AG20443 (cell line): ENCODE measurements at regions not wholly inside any gene's neighbourhood (a gene's known extent, or its start where the extent isn't known, plus 50 kb on each side); places are given as distances from the start of the nearest gene placed in this dataset.
"Not testable (repeated sequence)": the region's sequence is repeated elsewhere in the genome, so short reads cannot be mapped to it uniquely, and the experiment has no call there.

Source experiments
- DNase-seq: peaks from one replicate; pipeline ENCODE4 v3.0.0; 2012; ENCODE audit warnings: low spot score, mixed read lengths

DNA sequence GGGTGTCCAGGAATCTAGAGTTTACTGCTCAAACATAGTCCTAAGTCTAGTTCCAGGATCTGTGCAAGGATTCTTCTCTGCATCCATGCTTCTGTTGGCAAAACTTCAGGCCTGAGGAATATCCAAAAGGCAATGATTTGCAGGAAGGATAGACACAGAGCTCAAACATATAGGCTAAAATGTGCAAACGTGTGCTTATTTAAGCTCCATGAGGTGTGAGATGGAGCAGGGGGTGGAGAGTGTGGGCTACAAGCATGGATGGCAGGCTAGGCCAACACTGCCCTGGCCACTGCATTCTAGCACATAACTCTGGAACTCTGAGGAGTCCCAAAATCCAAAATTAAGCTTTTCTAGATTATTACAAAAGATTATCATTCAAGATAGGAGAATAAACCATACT, 301.1 kb downstream of the PAX3 start:
- no peak for DNase-seq

DNA sequence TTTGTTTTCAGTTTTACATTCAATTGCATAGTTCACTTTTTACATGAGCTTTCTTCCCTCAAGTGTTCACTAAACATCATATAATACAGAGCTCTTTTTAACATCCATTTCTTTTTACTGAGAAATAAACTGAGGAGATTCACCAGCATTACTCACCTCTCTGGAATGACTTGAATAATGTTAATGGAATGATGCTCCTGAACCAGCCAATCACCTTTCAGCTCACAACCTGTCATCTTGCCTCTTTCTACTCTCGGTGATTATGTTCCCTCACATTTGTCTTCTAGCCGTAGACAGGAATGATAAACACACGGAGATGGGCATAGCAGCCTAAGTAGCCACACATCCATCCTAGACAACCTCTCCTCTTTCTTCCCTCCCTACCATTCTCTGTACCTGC, 301.7 kb downstream of the PAX3 start:
- DNase-seq: peak; percentile 29

DNA sequence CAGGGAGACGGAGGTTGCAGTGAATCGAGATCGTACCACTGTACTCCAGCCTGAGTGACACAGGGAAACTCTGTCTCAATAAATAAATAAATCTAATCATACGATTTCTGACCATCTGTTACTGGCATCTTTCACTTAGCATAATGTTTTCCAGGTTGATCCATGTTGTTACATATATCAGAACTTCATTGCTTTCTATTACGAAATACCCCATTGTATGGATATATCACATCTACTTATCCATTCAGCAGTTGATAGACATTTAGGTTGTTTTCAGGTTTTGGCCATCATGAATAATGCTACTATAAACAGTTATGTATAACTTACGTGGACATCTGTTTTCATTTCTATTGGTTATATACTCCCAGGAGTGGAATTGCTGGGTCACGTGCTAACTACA, 303.9 kb downstream of the PAX3 start:
- no peak for DNase-seq

DNA sequence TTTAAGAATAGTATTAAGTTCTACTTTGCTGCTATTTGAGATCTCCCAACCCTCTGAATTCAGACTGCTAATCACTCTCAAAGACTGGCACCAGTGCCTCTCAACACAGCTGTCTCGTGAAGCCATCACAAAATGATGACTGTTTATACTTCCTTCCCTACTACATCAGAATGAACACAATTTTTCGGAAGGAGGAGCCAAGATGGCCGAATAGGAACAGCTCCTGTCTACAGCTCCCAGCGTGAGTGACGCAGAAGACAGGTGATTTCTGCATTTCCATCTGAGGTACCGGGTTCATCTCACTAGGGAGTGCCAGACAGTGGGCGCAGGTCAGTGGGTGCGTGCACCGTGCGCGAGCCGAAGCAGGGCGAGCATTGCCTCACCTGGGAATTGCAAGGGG, 314.4 kb downstream of the PAX3 start:
- not testable (repeated sequence) for DNase-seq

DNA sequence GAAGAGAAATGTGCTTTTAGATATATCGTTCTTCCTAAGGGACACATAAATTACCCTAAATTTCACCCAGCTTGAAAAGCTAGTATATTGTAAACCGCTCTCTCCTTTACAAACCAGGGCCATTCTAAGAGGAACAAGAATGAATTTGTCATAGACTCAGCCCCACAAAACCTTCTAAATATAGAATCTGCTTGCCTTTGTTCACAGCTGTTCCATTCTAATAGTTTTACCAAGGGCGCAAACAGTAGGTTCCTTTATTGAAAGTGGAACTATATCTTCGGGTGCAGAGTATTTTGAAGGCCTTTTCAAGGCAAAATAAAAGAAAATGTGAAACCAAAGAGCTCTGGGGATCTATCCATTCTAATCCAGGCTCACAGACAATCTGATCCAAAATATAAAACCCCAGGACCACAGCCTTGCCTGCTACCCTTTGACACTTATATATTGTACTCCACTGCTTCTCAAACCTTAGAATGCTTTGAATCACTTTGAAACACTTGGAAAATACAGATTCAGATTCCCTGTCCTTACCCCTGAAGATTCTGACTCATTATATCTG, 316.8 kb downstream of the PAX3 start:
- no peak for DNase-seq

DNA sequence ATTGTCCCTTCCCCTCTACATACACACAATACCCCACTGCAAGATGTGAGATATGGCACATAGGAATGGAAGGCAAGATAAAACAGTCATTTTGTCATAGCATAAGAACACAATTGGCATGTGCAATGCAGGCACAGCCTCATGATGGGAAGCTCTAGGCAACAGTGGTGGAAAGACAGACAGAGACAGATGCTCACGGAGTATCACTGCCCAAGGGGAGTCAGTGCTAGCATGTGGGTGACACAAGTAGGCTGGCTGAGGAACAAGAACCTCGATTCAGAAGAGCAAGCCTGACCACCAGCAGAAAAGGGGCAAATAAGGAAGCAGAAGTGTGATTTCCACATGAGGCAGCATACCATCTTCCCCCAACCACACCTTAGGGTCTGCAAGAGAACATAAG, 323.6 kb downstream of the PAX3 start:
- DNase-seq: no peak

DNA sequence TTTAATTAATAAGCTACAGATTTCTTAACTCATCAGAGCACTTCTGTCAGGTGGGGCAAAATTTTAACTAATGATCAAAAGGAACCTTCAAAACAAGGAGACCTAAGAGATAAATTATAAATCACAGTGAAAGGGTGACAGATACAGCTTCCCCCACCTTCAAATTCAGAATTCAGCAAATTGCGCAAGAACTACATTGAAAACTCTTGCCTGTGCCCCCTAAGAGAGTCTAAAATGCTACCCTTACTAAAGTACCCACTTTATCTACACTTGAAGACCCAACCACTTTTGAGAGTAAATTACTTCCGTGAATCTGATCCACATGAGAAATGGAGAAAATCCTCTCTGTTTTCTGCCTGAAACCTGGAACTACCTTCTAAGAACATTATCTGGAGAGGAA, 324.9 kb downstream of the PAX3 start:
- no peak for DNase-seq

DNA sequence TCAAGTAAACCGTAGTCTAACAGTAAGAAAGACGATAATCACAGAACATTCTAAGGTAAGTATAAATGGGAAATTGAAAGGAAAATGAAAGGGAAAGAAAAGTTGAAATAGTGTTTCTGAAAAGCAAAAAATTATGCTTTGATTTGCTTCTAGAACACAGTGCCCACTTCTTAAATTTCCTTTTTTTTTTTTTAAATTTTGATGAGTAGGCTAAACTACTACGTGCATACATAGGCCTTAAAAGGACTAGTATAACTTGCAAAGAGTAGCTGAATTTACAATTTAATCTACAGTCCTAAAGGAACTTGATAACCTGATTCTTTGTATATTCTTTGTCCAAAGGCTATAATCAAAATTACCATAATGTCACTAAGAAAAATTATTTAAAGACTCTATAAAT, 325.3 kb downstream of the PAX3 start:
- DNase-seq: no peak

DNA sequence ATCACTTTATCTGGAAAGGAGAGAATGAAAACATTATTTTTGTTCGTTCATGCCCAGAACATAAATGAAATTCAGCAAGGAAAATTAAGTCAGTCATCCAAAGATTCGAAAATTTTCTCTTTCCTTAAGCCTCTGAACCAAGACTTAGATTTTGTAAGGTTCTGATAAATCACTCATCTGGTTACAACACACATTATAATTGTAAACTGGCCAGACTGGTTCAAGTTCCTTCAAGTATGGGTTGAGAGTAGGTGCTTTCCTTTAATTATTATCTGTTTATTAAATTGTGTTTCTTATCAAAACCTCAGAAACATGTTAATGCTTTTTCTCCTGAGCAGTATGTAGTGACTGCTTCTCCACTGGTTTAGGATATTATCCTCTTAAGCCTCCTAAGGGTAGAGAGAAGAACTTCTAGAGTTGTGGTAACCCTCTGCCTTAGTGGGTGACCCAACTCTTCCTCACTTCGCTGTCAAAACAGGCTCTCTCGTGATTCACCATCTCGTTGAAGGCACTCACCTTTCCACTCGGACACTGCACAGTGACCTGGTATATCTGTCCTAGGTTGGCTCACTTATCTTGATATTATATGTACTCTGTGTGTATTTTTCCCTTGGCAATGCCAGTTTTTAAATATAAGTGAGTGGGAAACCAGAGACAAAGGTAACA, 325.9 kb downstream of the PAX3 start:
- DNase-seq: no peak

DNA sequence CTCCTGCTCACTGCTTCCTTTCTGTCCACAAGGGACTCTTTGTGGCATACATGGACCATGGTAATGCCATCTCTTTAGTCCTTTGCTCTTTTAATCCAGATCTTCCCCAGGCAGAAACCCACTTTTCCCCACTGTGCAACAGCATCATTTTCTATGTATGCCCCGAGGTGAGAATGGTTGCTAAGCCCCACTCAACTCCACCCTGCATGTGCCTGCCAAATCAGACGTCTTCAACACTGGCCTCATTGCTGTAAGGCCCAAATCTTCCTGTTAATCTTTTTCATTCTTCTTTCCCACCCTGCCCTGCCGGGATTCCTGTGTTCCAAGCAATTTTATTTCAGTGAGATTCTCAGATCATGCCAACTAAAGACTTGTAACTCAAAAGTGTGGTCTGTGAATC, 328.4 kb downstream of the PAX3 start:
- DNase-seq: no peak

DNA sequence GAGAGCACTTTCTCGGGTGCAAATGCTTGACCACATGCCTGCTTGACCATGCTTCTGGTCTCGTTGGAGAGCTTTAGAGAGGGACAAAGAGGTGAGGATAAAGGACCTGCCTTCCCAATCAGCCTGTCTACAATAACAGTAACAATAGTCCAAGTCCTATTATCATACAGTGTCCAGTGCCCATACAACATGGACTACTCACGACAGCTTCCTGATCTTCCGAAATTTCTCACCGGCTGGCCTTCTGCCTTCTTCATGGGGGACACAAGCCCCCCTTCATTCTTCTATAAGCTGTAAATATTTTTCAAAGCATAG, 329.0 kb downstream of the PAX3 start:
- no peak for DNase-seq

DNA sequence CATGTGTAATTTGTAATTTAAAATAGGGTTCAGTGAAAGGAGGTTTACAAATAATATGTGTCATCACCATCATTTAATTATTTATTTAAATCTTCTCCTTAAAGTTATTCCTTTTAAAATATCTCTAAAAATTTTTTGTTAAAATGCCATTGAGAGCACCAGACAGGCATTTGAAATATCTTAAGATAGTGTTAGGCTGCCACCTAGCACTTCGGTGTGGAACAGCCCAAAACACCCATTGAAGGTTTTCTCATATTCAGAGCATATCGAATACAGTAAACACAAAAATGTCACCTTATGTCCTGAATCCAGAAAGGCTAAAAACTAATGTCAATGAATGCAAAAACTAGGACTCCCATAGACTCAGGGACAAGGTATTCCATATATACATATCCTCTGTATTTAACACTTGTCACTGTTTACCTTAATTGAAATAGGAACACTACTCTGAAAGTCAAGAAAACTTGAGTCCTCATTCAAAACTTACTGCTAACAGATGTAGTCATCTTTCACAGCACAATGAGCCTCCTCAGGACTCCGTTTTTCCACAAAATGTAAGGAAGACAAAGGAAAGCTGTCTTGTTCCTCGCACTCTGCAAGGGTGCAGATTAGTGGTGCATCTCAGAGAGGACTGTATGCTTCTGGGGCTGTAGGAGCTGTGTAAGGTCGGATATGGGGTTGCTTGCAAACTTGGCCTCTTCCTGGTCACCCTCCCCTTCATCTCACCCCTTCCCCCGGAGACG, 329.5 kb downstream of the PAX3 start:
- DNase-seq: peak; percentile 76

DNA sequence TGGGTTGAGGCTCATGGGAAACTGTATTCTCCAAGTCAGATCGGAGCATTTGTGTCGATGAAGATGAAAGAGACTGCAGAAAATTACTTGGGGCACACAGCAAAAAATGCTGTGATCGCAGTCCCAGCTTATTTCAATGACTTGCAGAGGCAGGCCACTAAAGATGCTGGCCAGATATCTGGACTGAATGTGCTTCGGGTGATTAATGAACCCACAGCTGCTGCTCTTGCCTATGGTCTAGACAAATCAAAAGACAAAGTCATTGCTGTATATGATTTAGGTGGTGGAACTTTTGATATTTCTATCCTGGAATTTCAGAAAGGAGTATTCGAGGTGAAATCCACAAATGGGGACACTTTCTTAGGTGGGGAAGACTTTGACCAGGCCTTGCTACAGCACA, 336.6 kb downstream of the PAX3 start:
- DNase-seq: no peak

DNA sequence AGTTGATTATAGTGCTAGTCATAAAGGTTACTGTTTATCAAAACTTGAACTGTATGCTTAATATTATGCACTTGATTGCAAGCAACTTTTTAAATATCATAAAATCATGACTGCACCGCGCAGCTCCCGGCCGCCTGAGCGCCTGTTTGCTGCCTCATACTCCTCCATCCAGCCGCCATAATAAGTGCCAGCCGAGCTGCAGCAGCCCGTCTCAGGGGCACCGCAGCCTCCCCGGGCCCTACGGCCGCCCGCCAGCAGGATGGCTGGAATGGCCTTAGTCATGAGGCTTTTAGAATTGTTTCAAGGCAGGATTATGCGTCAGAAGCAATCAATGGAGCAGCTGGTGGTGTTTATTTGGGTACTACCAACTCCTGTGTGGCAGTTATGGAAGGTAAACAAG, 337.2 kb downstream of the PAX3 start:
- DNase-seq: no peak

DNA sequence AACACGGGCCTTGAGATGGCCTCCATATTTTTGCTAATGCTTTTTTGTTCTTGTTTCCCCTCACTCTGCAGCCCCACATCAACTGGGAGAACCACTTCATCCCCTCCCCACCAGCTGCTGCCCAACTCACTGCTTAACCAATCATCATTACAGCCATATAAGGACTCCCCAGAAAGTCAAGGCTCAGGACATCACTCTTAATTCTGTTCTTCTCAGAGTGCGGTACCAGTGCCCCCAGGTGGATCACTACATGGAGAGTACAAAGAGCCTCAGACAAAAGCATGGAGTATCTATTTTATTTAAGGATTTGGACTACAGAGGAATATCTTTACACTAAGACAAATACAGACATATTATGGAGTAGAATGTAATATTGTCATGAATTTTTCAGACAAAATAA, 340.6 kb downstream of the PAX3 start:
- no peak for DNase-seq

DNA sequence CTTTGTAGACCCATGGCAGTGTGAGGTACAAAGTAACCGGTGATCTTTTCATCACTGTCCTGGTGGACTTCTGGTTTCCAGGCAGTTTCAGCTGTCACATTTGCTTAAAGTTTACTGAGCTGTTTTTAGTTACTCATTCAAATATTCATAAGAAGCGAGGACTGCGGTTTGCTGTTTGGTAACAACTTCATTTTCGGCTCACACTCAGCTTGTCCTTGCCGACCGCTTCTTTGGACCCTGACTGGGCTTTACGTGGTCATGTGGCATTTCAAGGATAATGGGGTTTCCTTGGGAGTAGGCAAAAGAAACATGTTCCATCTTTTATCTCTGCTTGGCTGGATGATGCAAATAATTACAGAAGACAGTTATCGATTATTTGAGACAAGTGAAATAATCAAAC, 350.7 kb downstream of the PAX3 start:
- no peak for DNase-seq

DNA sequence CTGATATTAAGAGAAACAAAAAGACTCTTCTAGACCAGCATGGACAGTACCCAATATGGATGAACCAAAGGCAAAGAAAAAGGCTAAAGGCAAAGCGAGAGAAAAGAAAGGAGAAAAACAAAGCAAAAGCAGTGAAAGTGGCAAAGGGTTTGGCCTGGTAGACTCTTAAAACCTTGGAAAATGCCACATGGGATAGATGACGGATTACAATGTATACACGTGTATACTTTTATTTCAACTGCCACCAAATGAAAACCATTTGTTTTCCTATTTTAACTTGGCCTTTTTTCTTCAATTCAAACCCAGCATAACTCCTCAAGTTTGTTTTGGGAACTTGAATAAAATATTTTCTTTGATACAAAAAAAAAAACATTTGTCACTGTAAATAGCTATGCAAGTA, 354.3 kb downstream of the PAX3 start:
- not testable (repeated sequence) for DNase-seq

DNA sequence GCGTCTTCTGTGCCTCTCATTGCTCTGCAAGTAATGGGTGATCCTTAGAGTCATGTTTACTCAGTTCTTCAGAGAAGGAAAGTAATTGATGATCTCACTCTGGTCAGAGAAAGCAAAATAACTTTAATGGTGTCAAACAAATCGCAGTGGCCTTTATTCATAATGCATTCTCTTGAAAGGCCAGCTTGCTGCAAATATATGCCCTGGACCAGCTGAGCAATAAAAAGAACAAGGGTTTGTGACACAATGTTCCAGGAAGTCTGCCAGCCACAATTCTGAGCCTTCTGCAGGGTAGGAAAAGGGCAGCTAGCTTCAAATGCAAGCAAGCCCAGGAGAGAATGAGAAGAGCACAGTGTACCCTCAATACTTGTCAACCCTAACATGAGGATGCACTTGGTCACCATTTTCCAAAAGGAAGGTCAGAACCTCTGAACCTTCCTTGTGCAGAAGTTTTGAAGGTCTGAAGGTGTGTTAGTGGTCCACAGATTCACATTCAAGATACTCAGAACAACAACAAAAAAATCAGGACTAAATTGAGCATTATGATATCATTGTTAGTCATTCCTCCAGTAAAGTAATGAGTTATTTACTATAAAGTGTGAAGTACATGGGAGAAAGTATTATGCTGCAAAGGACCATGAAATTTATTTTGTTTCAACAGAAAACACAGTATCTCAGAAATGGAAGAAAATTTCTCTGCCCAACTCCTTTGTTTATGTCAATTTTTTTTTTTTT, 355.6 kb downstream of the PAX3 start:
- no peak for DNase-seq

DNA sequence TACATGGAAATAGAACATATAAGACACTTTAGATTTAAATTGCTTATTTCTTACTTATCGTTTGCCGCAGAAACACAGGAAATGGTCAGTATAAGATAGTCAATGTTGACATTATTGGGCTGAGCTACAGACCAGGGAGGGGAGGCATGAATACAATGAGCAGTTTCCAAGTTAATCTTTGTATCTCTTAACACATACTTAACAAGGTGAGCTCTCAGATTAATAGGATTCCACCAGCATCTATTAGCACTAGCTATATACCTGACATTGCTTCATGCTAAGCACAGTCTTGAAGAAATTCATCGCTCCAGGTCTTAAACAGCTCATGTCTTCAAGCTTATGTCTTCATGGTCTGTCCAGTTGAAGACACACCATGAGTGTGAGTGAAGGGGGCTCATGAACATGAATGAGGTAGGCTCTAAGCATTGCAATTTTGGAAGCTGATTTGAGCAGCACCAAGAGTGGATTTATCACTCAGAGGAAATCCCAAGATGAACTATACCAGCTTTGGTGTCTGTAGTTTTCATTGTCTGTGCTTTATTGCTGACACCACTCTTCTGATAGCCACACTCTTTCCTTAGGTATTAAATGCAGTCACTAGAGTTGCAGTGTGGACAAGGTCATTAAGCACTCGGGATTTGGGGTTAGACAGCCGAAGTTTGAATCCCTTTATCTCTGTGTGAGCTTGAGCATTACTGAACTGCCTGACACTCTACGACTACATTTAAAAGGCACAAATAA, 359.3 kb upstream of the EPHA4 start:
- no peak for DNase-seq

DNA sequence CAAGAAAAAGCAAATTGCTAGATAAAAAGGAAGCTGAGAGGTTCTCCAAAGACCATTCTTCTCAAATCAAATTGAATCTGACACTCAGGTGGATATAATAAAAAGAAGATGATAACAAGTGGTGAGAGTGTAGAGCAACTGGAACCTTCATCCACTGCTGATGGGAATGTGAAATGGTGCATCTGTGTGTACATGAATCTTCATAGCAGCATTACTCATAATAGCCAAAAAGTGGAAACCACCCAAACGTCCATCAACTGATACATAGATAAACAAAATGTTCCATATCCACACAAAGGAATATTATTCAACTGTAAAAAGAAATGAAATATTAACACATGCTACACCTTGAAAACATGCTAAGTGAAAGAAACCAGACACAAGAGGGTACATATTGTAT, 357.2 kb upstream of the EPHA4 start:
- no peak for DNase-seq

DNA sequence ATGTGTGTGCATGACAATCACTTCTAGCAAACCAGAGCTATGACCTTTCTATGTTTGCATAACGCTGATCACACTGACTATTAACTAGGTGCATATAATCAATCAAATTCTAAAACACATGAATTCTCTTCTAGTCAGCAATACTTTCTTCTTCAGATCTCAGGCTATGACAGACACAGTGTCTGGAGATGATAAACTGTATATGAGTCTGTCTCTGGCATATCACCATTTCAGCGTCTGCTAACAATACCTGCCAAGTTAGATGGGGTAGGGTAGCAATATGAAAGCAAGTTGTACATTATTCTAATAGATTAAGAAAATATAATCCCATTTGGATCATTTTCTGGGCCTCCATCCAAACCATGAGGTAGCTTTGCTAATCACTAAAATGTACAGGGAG, 354.2 kb upstream of the EPHA4 start:
- DNase-seq: no peak

DNA sequence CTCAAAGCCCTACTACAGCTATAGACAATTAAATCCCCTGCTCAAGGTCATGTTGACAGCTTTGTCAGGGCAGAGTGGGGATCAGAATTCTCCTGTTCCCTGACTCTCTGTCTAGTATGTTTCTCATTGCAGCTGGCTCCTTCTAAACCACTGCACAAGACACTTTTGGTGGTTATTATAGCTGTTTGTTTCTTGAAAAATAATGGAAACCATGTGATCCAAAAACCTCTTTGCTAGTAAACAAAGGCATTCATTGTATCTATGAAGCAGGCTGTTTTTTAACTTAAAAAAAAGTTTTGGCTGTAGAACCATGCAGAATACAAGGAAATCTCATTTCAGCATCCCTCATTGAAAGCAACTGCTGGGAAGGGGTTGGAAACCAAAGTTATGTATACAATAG, 352.5 kb upstream of the EPHA4 start:
- no peak for DNase-seq

DNA sequence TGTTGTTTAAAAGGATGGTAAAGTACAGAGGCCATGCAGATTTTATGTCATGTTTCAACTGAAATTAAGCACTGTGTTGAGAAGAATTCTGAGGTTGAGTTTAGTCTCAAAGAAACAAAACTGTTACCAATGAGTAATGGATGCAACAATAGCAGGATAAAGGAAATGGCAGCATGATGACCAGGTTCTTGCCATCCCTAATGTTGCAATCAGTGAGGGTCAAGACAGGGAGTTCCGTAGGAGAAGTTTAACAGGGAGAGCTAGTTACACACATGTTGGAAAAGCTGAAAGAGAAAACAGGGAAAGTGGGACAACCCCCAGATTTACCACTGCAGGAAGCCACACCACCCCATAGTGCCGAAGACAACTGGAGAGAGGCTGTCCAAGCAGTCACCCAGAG, 343.8 kb upstream of the EPHA4 start:
- no peak for DNase-seq
